G401 (cell line): ENCODE measurements at regions not wholly inside any gene's neighbourhood (a gene's known extent, or its start where the extent isn't known, plus 50 kb on each side); places are given as distances from the start of the nearest gene placed in this dataset.
A peak's percentile ranks its signal among the peaks of the same experiment; 100 is the strongest.
"Not testable (repeated sequence)": the region's sequence is repeated elsewhere in the genome, so short reads cannot be mapped to it uniquely, and the experiment has no call there.

ENCODE experiments used
- DNase-seq: peaks from one replicate; pipeline ENCODE4 v3.0.0-alpha.2; 2015; ENCODE audit warnings: low spot score
- in situ Hi-C: cut with HindIII; loops from 2 replicates; pipeline ENCODE4 v1.10.0; 2016; ENCODE audit warnings: low sequenced_read_pairs, mixed read lengths

DNA sequence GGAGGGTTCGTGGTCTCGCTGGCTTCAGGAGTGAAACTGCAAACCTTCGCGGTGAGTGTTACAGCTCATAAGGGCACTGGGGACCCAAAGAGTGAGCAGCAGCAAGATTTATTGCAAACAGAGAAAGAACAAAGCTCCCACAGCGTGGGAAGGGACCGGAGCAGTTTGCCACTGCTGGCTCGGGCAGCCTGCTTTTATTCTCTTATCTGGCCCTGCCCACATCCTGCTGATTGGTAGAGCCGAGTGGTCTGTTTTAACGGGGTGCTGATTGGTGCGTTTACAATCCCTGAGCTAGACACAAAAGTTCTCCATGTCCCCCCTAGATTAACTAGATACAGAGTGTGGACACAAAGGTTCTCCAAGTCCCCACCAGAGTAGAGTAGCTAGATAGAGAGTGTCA lies 161.3 kb downstream of the ZIC4 start:
- in situ Hi-C loops, DNase-seq: not testable (repeated sequence)

DNA sequence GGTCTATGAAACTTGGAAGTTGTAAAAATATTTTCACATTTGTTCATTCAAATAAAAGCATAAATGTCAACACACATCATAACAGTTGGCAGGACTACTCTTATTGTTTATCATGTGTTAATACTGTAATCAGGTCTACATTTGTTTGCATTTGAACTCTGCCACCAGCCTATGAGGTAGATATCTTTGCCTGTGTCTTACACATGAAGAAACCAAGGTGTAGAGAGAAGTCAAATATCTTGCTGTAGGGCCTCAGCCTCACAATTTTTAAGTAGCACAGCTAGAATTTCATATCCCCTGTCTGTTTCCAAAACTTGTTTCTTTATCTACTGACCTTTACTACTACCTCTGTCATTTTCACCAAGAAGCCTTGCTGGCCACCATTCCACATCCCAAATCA lies 161.9 kb downstream of the ZIC4 start:
- in situ Hi-C loops: no loop called here
- no peak for DNase-seq

DNA sequence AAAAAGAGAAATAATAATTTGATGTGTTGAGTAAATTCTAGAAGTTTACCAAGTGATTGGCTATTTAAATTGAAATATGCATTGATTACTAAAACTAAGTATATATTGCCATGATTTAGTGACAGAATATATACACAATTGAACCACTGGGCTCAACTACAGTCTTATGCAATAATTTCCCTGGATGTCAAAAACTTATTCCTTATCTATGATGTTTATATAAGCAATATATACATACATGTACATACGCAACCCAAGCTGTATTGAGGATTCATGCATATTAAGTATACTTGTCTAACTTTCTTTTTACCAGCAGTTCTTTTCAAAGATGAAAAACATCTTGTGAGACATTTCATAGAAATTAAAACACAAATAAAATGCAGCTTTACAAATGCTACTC lies 165.8 kb downstream of the ZIC4 start:
- no peak for DNase-seq
- in situ Hi-C loops: no loop called here

DNA sequence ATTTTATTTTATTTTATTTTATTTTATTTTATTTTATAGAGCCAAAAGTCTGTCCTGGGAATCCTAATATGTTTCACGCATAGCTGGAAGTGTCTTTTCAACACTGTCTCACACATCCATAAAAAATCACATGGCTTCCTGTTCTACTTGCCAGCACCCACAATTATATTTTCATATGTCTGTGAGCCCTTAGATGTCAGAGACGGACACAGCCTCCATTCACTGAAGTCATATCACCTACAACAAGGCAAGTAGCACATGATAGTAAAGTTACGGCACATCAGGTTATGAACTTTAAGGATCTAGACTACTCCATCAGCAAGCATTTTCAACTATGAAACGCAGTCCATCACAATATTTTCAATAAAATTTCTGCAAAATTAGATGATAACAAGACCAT lies 168.4 kb downstream of the ZIC4 start:
- DNase-seq: no peak
- in situ Hi-C loops: no loop called here

DNA sequence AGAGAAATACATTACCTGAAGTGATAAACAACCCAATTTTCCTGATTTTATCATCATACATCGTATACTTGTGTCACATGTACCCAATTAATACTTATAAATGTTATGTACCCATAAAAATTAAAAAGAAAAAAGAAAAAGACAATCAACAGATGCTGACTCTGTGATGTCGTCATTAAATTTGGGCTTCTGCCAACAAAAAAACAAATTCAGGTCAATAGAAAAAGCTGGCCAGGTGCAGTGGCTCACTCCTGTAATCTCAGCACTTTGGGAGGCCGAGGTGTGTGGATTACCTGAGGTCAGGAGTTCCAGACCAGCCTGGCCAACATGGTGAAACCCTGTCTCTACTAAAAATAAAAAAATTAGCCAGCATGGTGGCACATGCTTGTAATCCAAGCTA lies 174.4 kb downstream of the ZIC4 start:
- DNase-seq, in situ Hi-C loops: not testable (repeated sequence)

DNA sequence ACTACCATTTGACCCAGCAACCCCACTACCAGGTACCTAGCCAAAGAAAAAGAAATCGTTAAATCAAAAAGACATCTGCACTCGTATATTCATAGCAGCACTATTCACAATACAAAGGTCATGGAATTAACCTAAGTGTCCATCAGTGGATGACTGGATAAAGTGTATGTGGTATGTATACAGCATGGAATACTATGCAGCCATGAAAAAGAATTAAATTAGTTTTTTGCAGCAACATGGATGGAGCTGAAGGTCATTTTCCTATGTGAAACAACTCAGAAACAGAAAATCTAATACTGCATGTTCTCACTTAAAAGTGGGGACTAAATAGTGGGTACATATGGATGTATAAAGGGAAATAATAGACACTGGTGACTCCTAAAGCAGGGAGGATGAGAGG lies 175.2 kb downstream of the ZIC4 start:
- DNase-seq: no peak
- in situ Hi-C loops: no loop called here

DNA sequence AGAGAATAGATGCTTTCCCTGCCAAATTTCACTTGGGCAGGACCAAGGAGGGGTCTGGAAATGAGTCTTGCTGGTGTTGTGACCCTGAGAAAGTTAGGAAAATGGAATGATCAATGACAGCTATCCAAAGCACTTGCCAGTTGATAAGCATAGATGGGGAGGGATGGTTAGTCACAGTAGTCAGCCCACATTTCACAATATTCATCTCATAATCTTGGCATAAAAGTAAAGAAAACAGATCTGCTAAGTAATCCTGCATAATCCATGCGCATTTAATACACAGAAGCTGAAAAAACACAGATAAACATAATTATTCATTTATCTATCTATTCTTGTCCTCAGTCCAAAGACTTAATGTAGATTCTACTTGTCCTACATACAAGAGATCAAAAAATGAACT lies 184.1 kb downstream of the ZIC4 start:
- in situ Hi-C loops: no loop called here

DNA sequence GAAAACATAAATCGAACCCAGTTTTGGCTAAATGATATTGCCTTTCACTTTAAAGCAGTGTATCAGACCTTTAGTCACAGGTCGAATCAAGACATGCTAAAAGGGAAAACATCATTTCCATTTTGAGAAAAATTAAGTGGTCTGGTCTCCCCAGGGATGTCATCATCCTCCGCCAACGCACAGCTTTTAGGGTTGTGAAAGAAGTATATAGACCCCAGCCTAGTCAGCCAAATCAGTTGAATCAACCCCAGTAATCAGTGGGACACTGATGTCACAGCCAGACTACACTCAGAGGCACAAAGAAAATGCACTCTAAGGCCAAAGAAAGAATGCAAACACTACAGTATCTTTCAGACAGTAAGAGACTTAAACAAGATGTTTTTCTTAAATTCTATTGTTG lies 187.4 kb downstream of the ZIC4 start:
- in situ Hi-C loops: no loop called here

More for the DNA sequence above, 184.1 kb downstream of the ZIC4 start:
- no peak for DNase-seq

DNA sequence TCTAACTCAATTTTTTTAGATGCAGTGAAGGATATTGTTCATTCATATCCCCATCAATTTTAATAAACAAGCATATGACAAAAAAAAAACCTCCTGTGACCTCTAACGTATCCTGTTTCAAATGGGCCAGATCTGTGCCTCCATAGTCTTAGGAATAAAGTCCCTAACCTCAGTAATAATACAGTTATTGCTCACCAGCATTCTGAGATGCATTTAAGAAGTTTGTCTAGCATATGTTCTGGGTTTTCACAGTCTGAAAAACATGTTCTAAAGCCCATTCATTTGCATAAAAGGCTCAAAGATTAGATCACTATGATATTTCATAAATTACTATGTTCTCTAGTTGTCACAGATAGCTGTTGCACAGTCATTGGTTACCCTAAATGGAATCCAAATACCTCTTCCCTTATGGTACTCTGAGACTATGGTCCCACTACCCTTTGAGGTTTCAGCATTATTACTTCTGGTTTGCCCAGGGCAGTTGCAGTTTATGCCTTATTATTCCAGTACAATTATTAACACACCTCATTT lies 190.1 kb downstream of the ZIC4 start:
- no peak for DNase-seq
- in situ Hi-C loops: no loop called here

More for the DNA sequence above, 187.4 kb downstream of the ZIC4 start:
- DNase-seq: peak; percentile 48

DNA sequence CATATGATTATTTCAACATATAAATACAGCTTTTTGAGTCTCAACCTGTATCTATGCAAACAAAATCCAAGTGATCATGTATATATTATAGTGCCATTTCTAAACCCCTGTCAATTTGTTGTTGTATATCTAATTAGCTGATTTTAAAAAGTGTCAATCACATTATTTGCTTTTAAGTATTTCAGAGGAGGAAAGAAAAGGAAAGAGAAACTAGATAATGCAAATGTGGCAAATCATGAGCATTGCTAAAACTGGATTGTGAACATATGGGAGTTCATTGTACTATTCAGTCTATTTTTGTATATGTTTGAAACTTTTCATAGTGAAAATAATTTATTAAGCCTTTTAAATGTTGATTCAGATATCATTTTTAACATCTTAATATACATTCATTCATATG lies 190.7 kb downstream of the ZIC4 start:
- in situ Hi-C loops: no loop called here
- DNase-seq: no peak

DNA sequence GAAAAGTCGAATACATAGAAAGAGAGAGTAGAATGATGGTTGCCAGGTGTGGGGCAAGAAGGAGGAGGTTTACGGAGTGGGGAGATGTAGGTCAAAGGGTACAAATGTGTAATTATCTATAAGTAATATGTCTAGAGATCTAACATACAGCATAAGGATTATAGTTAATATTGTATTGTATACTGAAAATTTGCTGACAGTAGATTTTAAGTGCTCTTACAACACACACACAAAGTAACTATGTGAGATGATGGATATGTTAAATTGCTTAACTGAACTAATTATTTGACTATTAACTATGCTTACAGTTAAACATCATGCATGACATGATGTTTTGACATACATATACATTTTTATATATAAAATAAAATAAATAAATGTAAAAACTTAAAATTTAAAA lies 192.7 kb downstream of the ZIC4 start:
- in situ Hi-C loops: no loop called here
- DNase-seq: no peak

DNA sequence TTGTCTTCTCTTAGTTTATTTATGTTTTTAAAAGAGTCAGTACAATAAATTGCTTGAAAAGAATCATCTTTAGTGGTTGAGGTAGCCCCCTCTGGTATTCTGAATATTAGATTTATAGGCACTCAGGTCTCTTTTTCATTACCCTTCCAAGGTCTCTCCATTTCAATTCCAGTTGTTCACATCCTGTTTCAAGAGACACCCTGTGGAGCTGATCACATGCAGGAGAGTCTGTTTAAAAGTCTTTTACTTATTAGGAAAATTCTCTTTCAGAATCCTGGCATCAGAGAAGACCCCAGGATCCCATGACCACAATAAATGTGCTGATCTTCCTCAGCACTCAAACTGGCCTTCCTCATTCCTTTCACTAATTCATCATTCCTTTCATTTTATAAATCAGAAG lies 195.7 kb downstream of the ZIC4 start:
- in situ Hi-C loops: no loop called here
- no peak for DNase-seq

DNA sequence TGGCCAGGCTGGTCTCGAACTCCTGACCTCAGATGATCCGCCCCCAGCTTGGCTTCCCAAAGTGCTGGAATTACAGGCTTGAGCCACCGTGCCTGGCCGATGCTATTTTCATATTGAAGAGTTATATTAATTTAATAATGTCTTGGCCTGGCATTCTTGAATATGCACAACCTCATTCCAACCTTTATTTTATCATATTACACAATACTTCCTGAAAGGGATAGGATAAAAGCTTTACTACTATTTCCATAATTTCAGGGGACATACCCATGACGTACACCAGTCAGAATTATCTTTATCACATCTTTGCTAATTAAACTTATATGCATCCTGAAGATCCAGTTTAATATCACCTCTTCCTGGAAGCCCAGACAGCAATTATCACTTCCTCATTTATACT lies 205.3 kb downstream of the ZIC4 start:
- no peak for DNase-seq
- in situ Hi-C loops: no loop called here

DNA sequence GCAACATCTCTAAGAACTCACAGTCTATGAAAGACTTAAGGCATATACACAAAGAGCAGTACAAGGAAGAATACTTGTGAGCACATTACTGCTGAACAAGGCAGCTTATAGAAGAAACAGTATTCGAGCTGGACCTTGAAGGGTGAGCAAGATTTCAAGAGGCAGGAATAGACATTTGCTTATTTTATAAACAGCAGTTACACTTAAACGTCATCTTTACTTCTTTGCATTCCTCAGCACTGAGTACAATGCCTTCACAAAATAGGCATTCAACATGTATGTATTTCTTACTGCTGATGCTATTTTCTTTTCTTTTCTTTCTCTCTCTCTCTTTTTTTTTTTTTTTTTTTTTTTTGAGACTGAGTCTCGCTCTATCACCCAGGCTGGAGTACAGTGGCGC lies 205.8 kb downstream of the ZIC4 start:
- no peak for DNase-seq
- in situ Hi-C loops: no loop called here

DNA sequence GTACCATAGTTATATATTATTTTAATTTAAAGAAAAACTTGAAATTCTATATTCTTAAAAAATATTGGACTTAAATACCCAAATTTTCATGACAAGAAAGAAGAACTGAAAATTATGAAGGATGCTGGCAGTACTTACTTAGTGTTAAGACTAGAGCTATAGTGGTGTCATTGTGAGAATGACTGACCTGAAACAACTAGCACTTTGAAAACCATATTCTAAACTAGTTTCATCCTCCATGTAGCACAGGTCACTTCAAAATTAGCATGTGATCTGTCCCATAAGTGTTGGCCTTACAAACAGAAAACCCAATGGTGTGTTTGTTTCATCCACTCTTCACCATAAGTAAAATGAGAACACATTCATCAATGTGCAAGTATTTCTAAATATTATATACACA lies 208.6 kb downstream of the ZIC4 start:
- in situ Hi-C loops: no loop called here
- DNase-seq: no peak

DNA sequence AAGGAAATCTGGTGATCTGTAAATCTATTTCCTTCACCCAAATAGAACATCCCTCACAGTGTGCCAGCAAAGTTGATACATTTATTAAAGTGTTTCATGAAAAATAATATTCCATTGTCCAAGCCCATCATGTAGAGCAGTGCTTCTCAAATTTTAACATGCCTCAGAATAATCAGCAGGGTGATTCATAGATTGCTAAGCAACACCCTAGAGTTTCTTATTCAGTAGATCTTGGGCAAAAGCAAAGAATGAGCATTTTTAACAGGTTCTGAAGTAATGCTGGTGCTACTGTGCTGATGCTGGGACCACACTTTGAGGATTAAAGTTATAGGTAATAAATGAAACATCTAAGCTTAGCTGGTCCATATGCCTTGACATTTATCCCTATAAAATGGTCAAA lies 210.5 kb downstream of the ZIC4 start:
- no peak for DNase-seq
- in situ Hi-C loops: no loop called here

DNA sequence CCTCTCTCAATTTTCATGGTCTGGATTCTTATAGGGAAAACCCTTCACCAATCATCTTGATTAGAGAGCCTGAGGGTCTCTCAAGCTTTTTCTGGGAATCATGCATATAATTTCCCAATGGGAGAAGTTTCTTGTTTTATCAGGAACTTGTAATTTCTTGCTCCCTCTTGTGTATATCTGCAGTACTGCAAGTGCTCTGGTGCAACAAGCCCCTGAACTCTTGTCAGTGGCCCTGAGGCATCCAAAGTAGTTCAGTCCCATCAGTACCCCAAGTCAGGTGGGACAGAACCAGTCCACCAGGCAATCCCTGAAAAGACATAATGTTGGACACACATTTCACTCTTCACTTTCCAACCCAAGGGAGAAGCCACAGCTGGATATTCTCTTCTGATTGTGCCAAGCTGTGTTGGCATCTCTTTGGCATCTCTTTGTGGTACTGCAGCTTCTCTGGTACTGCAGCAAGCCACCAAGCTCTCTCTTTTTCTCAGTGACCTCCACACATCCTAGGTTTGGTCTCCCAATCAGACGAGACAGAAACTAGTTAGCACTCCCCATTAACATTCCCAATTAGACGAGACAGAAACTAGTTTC lies 214.5 kb downstream of the ZIC4 start:
- in situ Hi-C loops: no loop called here
- DNase-seq: no peak

DNA sequence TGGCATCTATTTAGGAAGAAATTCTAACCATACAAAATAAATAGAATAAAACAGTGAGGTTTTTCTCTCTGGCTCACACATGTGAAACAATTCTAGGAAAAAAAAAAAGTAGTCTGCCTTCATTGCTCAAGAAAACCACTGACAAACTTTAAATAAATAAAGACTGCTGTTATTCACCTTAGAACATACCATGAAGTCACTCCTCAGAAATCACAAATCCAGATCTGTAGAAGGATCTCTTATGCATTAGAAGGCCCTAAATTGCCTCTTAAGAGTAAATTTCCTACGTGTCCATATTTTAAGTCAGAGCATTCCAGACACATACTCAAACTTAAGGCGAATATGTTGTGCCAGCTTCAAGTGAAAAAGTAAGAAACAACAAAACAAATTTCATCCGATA lies 217.3 kb downstream of the ZIC4 start:
- in situ Hi-C loops: no loop called here
- no peak for DNase-seq

DNA sequence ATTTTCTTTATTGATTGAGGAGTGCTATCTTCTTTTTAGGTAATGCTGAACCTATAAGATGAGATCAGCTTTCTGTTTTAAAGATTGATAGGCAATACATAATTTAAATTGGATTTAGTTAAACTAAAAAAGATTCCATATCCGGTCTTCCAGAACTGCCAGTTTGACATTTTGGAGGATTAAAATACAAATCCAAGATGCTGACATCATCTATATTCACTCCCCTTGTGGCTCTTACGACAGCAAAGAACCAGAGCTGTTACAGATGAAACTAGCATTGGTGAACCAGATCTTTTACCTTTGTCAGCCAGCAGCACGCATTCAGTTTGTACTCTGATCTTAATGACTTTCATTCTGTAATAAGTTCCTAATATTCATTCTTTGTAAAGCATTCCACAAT lies 218.7 kb downstream of the ZIC4 start:
- in situ Hi-C loops: no loop called here
- no peak for DNase-seq

DNA sequence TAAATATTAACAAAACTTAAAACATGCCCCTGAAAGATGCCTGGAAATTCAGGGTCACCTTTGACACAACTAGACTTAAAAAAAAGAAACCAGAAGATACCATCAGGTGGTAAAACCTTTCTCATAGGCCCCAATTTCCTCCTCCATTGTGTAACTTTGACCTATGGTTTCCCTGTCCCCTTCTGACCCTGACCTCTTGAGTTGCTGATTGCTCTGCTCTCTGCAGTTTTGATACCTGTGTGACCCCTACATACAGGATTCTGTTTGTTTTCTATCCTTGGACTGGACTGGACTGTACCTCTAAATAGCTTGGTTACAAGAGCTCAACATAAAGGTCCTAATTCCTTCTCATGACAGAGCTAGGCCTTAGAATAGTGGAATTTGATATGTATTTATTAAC lies 220.6 kb downstream of the ZIC4 start:
- in situ Hi-C loops: no loop called here
- no peak for DNase-seq

DNA sequence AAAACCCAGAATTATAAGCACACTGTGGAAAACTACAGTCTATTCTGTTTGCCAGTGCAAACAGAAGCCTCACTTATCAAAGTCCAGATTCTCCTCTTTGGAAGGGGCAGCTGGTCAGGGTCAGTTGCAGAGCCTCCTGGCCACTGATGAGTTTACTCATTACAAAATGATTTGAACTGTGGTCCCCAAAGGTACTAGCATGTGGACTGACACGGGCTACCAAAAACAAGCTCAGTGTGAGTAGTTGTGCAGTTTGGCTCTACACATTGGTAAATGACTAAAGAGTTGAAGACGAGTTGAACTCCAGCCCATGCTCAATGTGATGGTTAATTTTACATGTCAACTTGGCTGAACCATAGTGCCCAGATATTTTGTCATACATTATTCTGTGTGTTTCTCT lies 221.5 kb downstream of the ZIC4 start:
- in situ Hi-C loops: no loop called here
- no peak for DNase-seq

DNA sequence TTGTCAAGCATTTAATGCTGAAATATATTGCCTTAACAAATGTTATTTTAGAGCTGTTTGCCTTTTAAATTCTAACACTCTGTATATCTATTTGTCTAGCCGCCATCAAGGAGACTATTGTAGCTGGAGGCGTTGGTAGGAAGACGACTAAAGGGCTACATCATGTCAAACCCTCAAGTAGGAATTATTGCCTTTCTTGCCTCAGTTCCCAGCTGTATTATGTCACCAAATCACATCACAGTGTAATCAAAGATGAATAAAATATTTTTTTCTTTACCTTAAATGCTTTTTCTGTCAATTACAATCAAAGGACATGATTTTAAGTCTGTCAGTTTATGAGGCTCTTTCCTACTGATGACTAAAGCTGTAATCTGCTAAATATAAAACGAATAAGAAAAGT lies 233.1 kb downstream of the ZIC4 start:
- in situ Hi-C loops: no loop called here
- no peak for DNase-seq
